ENCODE measurements at regions not wholly inside any gene's neighbourhood (a gene's known extent, or its start where the extent isn't known, plus 50 kb on each side); places are given as distances from the start of the nearest gene placed in this dataset.

- Mint-ChIP-seq H3K27ac (peak overlapping the region; percentile 45; the same call in 1 of the 2 replicates), H3K27me3 (ENCODE audit: insufficient read depth, low read depth, poor library complexity) (peaks cover 9% of the 10 kb centered on the region), H3K4me1 (peaks cover 29% of the 10 kb centered on the region), H3K36me3 (ENCODE audit: low read depth) (peaks cover 6% of the 10 kb centered on the region), H3K4me3 (no peak overlapping the region), H3K9me3 (peaks cover 21% of the 10 kb centered on the region)
- H3K4me2 ChIP-seq, result no peak overlapping the region
- H2AFZ ChIP-seq, result no peak overlapping the region
- no peaks in the 10 kb centered on the region for H4K20me1 ChIP-seq (replicated peaks; ENCODE audit: insufficient read depth)
- no peaks in the 10 kb centered on the region for H3F3A ChIP-seq (replicated peaks; ENCODE audit: low read depth)
- H3K79me2 ChIP-seq (replicated peaks; ENCODE audit: insufficient read depth), result no peaks in the 10 kb centered on the region
- H3K27ac ChIP-seq (ENCODE audit: low read depth), result no peak overlapping the region
- H3K4me3 ChIP-seq, result no peak overlapping the region
- no peaks in the 10 kb centered on the region; the same call in 1 of the 2 replicates for H3K36me3 ChIP-seq (ENCODE audit: insufficient read depth)
- peaks cover 10% of the 10 kb centered on the region; the same call in 1 of the 2 replicates for H3K9me2 ChIP-seq (ENCODE audit: insufficient read depth)
- DNase-seq (ENCODE audit: low spot score) (peak; percentile 80), ATAC-seq (peak; percentile 56)
- no peaks in the 10 kb centered on the region for H3K27me3 ChIP-seq (ENCODE audit: insufficient read depth)
- TF ChIP-seq CTCF (conservative IDR thresholded peaks at IDR 0.05; ENCODE audit: low read depth in 2 of 2) (peak; percentile 71 to 86), STAT1 (IDR thresholded peaks at IDR 0.05; ENCODE audit: unreplicated experiment) (no peak)
- H3K4me1 ChIP-seq (ENCODE audit: insufficient read depth), result peaks cover 19% of the 10 kb centered on the region
Observed at GRCh38 chr17:5793899-5794298, 209.6 kb upstream of the NLRP1 start.

- ATAC-seq (no peak), DNase-seq (ENCODE audit: low spot score) (no peak)
- Histone ChIP-seq H3K4me1 (ENCODE audit: insufficient read depth) (peaks cover 19% of the 10 kb centered on the region), H3F3A (replicated peaks; ENCODE audit: low read depth) (no peaks in the 10 kb centered on the region), H4K20me1 (replicated peaks; ENCODE audit: insufficient read depth) (no peaks in the 10 kb centered on the region), H2AFZ (no peak overlapping the region), H3K27me3 (ENCODE audit: insufficient read depth) (no peaks in the 10 kb centered on the region), H3K4me2 (no peak overlapping the region), H3K79me2 (replicated peaks; ENCODE audit: insufficient read depth) (no peaks in the 10 kb centered on the region), H3K27ac (ENCODE audit: low read depth) (no peak overlapping the region), H3K4me3 (no peak overlapping the region), H3K36me3 (ENCODE audit: insufficient read depth) (no peaks in the 10 kb centered on the region; the same call in 1 of the 2 replicates), H3K9me2 (ENCODE audit: insufficient read depth) (peaks cover 10% of the 10 kb centered on the region; the same call in 1 of the 2 replicates)
- Mint-ChIP-seq H3K4me3 (no peak overlapping the region), H3K9me3 (peaks cover 21% of the 10 kb centered on the region), H3K27me3 (ENCODE audit: insufficient read depth, low read depth, poor library complexity) (peaks cover 9% of the 10 kb centered on the region), H3K36me3 (ENCODE audit: low read depth) (peaks cover 6% of the 10 kb centered on the region), H3K4me1 (peaks cover 29% of the 10 kb centered on the region), H3K27ac (no peak overlapping the region)
- TF ChIP-seq EZH2 (IDR thresholded peaks at IDR 0.05; ENCODE audit: low read depth, unreplicated experiment) (no peak), STAT1 (IDR thresholded peaks at IDR 0.05; ENCODE audit: unreplicated experiment) (no peak), NANOG (IDR thresholded peaks at IDR 0.05; ENCODE audit: borderline replicate concordance) (no peak), EZH2phosphoT487 (IDR thresholded peaks at IDR 0.05; ENCODE audit: unreplicated experiment) (no peak), ZNF114 (CRISPR knock-in tag; IDR thresholded peaks at IDR 0.05) (no peak), CREB1 (CRISPR knock-in tag; IDR thresholded peaks at IDR 0.05; ENCODE audit: low read depth) (no peak), REST (IDR thresholded peaks at IDR 0.05; ENCODE audit: unreplicated experiment) (no peak), CTCF (conservative IDR thresholded peaks at IDR 0.05; ENCODE audit: low read depth in 2 of 2) (no peak), POLR2AphosphoS5 (IDR thresholded peaks at IDR 0.05; ENCODE audit: low read depth) (no peak), JUNB (IDR thresholded peaks at IDR 0.05; ENCODE audit: unreplicated experiment) (no peak), ETS1 (IDR thresholded peaks at IDR 0.05) (no peak), ZNF331 (CRISPR knock-in tag; IDR thresholded peaks at IDR 0.05; ENCODE audit: low read depth) (no peak)
Observed at GRCh38 chr17:5794385-5794784, 210.1 kb upstream of the NLRP1 start.
